Neutrophil (primary cell): ENCODE measurements at regions not wholly inside any gene's neighbourhood (a gene's known extent, or its start where the extent isn't known, plus 50 kb on each side); places are given as distances from the start of the nearest gene placed in this dataset.
"Not testable (repeated sequence)": the region's sequence is repeated elsewhere in the genome, so short reads cannot be mapped to it uniquely, and the experiment has no call there.

ENCODE experiments used
- H3K27ac ChIP-seq: fragments of 200-600 bp; sonication (generic); 2 replicates; pipeline ENCODE4 v1.5.1; 2016; ENCODE audit warnings: mild to moderate bottlenecking, moderate library complexity
- H3K27me3 ChIP-seq: fragments of 200-600 bp; sonication (generic); 2 replicates; pipeline ENCODE4 v1.6.0; 2016; ENCODE audit warnings: mild to moderate bottlenecking
- H3K36me3 ChIP-seq: fragments of 200-600 bp; sonication (generic); 2 replicates; pipeline ENCODE4 v1.5.1; 2017
- H3K4me1 ChIP-seq, 2 experiments: fragments of 200-600 bp in 1 of 2; sonication (generic) in 1 of 2; 1 replicate in 1 of 2; 2 replicates in 1 of 2; pipeline versions ENCODE4 v1.5.1 to v1.6.1; 2013 to 2016; ENCODE audit warnings: low read depth in 1 of 2, low read length in 1 of 2, mild to moderate bottlenecking in 1 of 2, moderate library complexity in 1 of 2; ENCODE audit not compliant: control insufficient read depth in 1 of 2, insufficient read depth in 1 of 2
- H3K4me3 ChIP-seq, 2 experiments: fragments of 200-600 bp in 1 of 2; sonication (generic) in 1 of 2; 1 replicate in 1 of 2; 2 replicates in 1 of 2; pipeline ENCODE4 v1.5.1; 2013 to 2016; ENCODE audit warnings: low read depth in 1 of 2, low read length in 1 of 2, mild to moderate bottlenecking in 1 of 2, moderate library complexity in 1 of 2
- H3K9me3 ChIP-seq: fragments of 200-600 bp; sonication (generic); 2 replicates; pipeline ENCODE4 v1.5.1; 2016
- TF ChIP-seq, protein P1 (sequence below): fragments of 200-600 bp; sonication (generic); IDR thresholded peaks from 2 replicates; pipeline ENCODE4 v1.5.1; 2016; ENCODE audit warnings: antibody characterized with exemption

DNA sequence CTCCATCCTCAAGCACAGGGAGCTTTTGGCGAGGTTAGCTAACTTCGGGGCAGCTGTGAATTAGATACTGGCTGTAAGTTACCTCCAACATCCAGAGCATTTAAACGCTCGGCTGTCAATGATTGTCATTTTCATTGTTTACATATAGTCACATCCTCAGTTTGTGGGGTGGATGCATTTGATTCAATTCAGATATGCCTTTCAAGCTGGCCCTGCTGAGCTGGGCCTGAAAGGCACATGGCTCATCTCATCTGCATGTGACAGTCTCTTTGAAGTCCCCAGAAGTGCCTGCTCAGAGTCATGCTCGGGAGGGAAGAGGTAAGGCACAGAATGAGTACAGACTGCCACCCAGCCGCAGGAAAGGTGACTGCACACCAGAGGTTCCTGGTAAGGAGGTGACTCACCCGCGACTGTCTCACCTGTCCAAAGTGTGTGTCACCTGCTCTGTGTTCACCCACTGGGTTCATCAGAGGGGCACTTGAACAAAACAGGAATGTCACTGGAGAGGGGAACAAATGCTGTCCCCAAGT is 281.2 kb upstream of the PLGLB2 start:
- TF ChIP-seq, protein P1, sequence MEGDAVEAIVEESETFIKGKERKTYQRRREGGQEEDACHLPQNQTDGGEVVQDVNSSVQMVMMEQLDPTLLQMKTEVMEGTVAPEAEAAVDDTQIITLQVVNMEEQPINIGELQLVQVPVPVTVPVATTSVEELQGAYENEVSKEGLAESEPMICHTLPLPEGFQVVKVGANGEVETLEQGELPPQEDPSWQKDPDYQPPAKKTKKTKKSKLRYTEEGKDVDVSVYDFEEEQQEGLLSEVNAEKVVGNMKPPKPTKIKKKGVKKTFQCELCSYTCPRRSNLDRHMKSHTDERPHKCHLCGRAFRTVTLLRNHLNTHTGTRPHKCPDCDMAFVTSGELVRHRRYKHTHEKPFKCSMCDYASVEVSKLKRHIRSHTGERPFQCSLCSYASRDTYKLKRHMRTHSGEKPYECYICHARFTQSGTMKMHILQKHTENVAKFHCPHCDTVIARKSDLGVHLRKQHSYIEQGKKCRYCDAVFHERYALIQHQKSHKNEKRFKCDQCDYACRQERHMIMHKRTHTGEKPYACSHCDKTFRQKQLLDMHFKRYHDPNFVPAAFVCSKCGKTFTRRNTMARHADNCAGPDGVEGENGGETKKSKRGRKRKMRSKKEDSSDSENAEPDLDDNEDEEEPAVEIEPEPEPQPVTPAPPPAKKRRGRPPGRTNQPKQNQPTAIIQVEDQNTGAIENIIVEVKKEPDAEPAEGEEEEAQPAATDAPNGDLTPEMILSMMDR, result peak; percentile 8
- not testable (repeated sequence) for H3K36me3 ChIP-seq, H3K27me3 ChIP-seq, H3K27ac ChIP-seq, H3K4me3 ChIP-seq, H3K9me3 ChIP-seq
- peaks cover 34 to 40% of the 10 kb centered on the region in 2 experiments for H3K4me1 ChIP-seq

DNA sequence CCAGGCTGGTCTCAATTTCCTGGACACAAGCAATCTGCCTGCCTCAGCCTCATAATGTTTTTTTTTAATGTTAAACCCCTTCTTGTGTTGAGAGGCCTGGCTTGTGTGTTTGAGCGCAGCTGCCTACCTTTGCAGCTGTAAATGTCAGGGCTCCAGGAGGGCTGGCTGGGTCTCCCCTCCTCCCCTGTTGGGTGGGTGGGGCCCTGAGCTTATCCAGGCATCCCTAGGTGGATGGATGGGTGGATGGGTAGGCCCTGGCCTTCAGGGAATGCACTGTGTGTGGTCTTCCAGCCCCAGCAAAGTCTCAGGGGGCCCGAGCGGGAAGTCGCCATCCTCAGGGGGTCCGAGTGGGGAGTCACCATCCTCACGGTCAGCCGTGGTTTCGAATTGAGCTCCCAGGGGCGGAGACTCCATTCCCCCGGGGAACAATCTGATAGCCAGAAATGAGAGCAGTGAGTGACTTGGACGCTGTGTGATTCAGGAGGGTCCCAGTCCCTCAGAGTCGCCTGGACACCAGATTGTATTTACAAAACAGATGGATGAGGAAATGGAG is 279.4 kb upstream of the PLGLB2 start:
- H3K9me3 ChIP-seq, H3K27ac ChIP-seq: not testable (repeated sequence)

DNA sequence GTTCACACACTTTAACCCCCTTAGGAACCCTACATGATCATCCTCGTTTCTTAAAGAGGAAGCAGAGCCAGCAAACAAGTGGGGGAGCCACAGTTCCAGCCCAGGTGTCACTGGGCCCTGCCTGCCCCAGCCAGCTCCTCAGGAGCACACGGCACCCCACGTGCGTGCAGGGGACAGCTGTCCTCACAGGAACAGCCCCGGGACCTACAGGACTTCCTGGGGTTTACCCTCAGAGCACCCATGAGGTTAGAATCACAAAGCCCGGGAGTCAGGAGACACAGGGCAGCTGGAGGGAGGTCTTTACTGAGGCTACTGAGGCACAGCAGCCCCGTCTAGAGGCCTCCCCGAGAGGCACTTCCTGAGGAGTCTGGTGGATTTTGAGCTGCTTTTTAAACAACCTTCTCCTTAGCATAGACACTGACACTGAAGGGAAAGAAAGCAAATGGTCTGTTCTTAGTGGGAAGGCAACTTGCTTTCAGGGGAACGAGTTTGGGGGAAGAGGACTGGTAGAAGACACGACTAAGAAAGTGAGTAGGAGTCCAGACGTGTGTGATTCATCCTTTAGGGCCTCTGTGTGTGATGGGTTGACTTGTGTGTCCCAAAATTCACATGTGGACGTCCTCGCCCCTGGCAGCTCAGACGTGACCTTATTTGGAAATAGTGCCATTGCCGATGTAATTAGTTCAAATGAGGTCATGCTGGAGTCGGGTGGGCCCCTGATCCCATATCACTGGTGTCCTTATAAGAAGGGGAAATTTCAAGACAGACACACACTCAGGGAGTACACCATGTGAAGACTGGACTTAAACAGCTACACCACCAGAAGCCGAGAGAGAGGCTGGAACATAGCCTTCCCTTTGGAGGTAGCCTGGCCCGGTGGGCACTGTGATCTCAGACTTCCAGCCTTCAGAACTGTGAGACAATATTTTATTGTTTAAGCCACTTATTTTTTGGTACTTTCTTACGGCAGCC is 278.4 kb upstream of the PLGLB2 start:
- H3K9me3 ChIP-seq, H3K4me3 ChIP-seq, H3K27me3 ChIP-seq, H3K36me3 ChIP-seq: not testable (repeated sequence)
- peak overlapping the region; percentile 79 for H3K27ac ChIP-seq
- peaks cover 34 to 37% of the 10 kb centered on the region in 2 experiments for H3K4me1 ChIP-seq

More for the DNA sequence above, 279.4 kb upstream of the PLGLB2 start:
- H3K4me1 ChIP-seq, result peaks cover 37 to 41% of the 10 kb centered on the region in 2 experiments
- H3K27me3 ChIP-seq, H3K4me3 ChIP-seq, H3K36me3 ChIP-seq: not testable (repeated sequence)

DNA sequence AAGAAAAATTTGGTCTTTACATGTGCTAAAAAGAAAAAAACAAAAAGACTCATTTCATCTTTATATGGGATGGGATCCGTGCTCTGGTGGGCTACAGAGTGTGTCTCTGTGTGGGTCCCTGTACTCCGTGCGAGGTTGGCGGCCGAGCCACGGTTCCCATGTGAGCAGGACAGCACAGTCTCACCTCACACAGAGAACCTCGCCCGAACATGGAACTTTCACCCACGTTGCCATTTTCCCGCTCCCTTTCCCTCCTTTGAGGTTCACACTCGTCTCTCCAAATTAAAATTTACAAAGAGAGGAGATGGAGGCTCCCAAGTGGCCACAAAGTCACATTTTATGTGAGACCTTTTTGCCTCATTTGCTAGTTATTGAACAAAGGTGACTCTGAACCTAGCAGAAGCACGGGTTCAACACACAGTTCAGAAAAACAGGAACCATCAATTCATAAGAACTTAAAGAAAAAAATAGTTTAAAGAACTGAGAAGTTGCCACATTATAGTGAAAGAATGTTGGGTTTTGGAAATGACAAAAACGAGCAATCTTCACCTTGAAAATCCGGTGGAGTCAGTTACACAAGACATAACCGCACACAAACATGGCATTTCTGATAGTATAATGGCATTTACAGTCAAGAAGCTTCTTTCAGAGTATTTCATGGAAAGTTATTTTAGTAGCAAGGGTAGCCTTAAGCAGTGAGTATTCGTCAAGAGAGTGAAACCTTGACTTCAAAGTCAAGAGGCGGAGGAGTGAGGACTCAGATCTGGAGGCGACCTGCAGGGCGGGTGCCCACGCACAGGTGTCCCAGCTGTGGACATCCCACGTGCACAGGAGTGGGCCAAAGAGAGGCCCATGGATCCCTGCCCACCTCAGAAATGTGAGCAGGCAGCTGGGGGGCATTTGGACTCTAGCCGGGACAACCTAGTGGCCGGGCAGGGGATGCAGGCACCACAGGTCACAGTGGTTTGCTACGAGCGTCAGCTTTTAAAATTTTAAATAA is 277.2 kb upstream of the PLGLB2 start:
- H3K27me3 ChIP-seq, H3K4me3 ChIP-seq, H3K36me3 ChIP-seq, H3K9me3 ChIP-seq: not testable (repeated sequence)
- Histone ChIP-seq H3K27ac (peak overlapping the region; percentile 79), H3K4me1 (peaks cover 24 to 32% of the 10 kb centered on the region in 2 experiments)

DNA sequence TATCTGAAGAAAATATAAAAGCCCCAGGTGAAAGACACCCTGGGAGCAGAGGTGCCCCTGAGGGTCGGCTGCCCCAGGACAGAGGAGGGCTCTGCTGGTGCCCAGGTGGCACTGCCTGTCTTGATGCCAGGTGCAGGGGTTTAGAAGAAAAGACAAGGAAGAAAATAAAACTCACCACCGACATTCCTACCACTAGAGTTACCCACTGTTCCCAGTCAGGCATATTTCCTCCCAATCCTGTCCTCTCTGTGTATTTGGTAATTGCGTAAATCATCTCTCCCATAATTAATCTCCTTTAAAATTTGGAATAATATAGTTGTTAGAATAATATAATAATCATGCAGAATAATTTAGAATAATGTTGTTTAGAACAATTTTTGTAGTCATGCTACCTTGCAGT is 276.4 kb upstream of the PLGLB2 start:
- not testable (repeated sequence) for H3K9me3 ChIP-seq, H3K36me3 ChIP-seq, H3K4me3 ChIP-seq, H3K27me3 ChIP-seq
- Histone ChIP-seq H3K4me1 (peaks cover 24 to 32% of the 10 kb centered on the region in 2 experiments), H3K27ac (peak overlapping the region; percentile 79)

DNA sequence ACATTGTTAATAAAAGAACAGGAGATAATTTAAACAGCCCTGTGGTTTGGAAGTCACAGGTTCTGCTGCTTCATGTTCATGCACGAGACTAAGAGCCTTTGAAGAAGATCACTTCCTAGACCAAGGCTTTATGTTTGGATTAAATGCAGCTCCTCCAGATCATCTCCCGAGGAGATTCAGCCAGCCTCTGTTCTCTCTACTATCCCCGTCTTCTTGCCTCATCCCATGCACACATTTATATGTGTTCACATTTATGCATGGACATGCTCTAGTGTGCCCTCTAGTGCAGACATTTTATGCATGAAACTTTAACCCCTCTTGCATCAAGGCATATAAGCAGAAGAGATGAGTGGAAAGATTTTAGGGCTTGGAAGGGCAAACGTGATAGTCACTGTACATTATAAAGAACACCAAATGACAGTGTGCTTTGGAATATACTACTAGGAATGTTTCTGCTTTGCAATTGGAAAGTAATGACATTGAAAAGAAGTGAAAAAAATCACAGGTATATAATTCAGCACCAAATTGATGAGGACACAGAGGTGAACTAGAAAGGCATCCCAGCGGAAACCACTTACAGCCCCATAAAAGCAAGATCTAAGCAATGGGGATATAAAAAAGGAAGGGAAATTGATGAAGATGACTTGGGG is 271.5 kb upstream of the PLGLB2 start:
- not testable (repeated sequence) for H3K9me3 ChIP-seq, H3K27ac ChIP-seq, H3K27me3 ChIP-seq, H3K36me3 ChIP-seq, H3K4me3 ChIP-seq
- peaks cover 6 to 11% of the 10 kb centered on the region in 2 experiments for H3K4me1 ChIP-seq

DNA sequence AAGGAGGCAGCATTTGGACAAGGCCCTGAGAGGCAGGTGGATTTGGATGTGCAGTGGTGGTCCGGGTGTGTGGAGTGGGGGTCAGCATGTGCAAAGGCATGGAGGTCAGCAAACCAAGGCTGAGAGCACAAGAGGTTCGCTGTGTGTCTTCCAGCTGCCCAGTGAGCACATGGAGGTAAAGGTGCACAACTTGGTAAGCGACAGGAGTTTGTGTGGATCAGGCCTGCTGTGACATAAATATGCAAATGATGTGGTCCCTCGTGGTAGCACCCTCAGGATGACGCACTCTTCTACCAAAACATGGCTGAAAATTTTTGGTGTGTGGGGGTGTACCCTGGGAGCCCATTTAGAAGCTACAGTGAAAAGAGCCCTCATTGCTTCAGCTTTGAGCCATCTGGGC is 271.0 kb upstream of the PLGLB2 start:
- not testable (repeated sequence) for H3K27me3 ChIP-seq, H3K36me3 ChIP-seq, H3K27ac ChIP-seq, H3K4me3 ChIP-seq, H3K9me3 ChIP-seq, H3K4me1 ChIP-seq

DNA sequence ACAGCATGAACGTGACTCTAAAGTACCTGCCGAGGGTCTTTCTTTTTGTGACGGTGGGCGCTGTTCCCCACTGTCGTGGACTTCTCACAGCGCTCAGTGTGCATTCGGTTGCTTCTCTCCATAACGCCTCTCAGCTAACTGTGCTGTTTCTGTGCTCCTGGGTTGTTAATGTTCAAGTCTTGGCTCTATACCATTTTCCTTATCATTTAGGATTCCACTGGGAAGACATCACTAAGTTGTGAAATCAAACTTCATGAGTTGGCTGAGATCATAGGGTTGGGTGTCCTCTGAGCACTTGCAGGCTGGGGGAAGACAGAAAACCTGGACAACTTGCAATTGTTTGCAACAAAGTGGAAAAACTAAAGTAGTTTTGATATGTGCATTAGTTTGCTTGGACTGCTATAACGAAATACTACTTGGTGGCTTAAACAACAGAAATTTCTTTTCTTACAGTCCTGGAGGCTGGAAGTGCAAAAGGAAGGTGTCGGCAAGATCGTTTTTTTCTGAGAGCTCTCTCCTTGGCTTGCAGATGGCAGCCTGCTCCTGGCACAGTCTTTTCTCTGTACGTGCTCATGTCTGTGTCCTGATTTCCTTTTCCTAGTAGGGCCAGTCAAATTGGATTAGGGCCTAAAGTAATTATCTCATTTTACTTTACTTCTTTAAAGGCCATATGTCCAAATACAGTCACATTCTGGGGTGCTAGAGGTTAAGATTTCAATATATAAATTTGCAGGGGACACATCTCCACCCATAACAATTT is 270.0 kb upstream of the PLGLB2 start:
- H3K36me3 ChIP-seq, H3K4me3 ChIP-seq, H3K27me3 ChIP-seq, H3K4me1 ChIP-seq, H3K9me3 ChIP-seq, H3K27ac ChIP-seq: not testable (repeated sequence)

DNA sequence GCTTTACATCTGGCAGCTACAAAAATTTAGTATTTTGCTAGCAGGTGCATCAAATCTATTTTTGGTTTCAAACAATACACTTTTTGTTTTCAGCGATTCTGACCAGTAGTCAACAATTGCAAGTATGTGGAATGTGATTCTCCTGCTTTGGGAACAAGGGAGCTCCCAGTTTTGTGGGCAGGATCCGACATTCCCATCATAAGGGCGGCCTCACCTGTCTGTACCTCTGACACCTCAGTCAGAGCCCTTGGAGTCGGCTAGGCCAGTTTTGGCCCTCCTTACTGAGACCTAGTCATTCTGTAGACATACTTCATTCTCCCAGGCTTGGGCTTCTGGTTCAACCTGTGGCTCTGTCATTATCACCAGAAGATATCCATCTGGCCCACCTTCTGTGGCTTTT is 269.0 kb upstream of the PLGLB2 start:
- peaks cover 5 to 11% of the 10 kb centered on the region in 2 experiments for H3K4me1 ChIP-seq
- not testable (repeated sequence) for H3K4me3 ChIP-seq, H3K9me3 ChIP-seq, H3K27ac ChIP-seq, H3K36me3 ChIP-seq, H3K27me3 ChIP-seq

DNA sequence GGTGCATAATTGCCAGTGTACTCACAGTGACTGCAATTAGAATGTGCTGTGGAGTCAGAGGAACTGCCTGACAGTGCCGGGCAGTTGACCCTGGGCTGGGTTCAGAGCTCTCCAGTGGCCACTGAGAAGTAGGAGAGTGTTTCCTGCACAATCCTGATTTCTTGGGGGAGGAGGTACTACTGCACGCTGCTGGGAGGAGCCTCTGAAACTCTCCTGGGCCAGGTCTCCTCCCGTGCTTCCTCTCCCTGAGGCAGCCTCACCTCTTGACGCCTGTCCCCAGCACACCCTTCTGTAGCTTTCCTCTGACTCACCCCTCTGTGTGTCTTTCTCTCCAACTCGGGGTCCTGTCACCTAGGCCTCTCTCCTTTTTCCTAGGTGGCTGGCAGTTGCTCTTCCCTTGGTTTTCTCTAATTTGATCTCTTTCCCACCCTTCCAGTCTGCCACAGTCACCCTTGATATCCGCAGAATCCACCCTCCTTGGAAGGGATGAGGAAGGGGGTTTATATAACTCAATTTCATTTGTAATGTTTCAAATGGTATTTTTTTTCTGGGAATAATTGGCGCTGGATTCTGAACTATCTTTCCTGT is 264.7 kb upstream of the PLGLB2 start:
- H3K4me3 ChIP-seq, H3K27me3 ChIP-seq, H3K9me3 ChIP-seq, H3K36me3 ChIP-seq: not testable (repeated sequence)
- Histone ChIP-seq H3K27ac (peak overlapping the region; percentile 60), H3K4me1 (peaks cover 17 to 20% of the 10 kb centered on the region in 2 experiments)

DNA sequence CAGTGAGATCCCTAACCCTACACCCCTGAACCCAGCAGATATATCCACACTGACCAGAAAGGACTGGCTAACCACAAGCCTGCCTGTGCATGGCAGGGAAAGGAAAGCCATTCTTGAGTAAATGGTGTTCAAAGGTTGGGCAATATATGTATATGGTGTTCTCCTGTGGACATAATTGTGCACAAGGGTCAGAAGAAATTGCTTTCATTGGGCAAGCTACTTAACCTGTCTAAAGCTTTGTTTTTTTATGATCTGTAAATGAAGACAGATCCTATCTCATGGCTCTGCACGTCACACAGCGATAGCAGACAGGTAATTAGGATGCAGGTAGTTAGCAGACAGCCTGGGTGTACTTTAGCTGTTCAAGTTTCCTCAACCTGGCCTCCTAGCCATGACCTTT is 263.5 kb upstream of the PLGLB2 start:
- H3K9me3 ChIP-seq, H3K27me3 ChIP-seq, H3K36me3 ChIP-seq, H3K4me3 ChIP-seq: not testable (repeated sequence)
- Histone ChIP-seq H3K27ac (peak overlapping the region; percentile 81), H3K4me1 (peaks cover 17 to 20% of the 10 kb centered on the region in 2 experiments)
